Effector memory CD8-positive, alpha-beta T cell (primary cell): ENCODE measurements at regions not wholly inside any gene's neighbourhood (a gene's known extent, or its start where the extent isn't known, plus 50 kb on each side); places are given as distances from the start of the nearest gene placed in this dataset.

Experiments used
- ATAC-seq: fragments of 150-1000 bp; cut with Tn5 transposase; replicated peaks from 2 replicates; pipeline ENCODE4 v1.10.0; 2021; ENCODE audit warnings: mild to moderate bottlenecking, moderate library complexity
- DNase-seq, 3 experiments: peaks; one replicate each; pipeline ENCODE4 v3.0.0; 2021
- H3K27ac Mint-ChIP-seq, 2 donors: one replicate each; pipeline ENCODE4 v1.8.0; 2022; ENCODE audit warnings: mild to moderate bottlenecking in 2 of 2, mixed read lengths in 2 of 2, moderate library complexity in 2 of 2
- H3K27me3 Mint-ChIP-seq, 2 donors: one replicate each; pipeline ENCODE4 v1.8.0; 2022; ENCODE audit warnings: mixed read lengths in 2 of 2
- H3K36me3 Mint-ChIP-seq: one replicate; pipeline ENCODE4 v1.8.0; 2022; ENCODE audit warnings: mild to moderate bottlenecking, moderate library complexity, mixed read lengths; ENCODE audit not compliant: insufficient read depth
- H3K4me1 Mint-ChIP-seq, 2 donors: one replicate each; pipeline ENCODE4 v1.8.0; 2022; ENCODE audit warnings: low read depth in 2 of 2, mixed read lengths in 2 of 2
- H3K4me3 Mint-ChIP-seq, 2 donors: one replicate each; pipeline ENCODE4 v1.8.0; 2022; ENCODE audit warnings: mild to moderate bottlenecking in 2 of 2, mixed read lengths in 2 of 2, moderate library complexity in 2 of 2
- H3K9me3 Mint-ChIP-seq, 2 donors: one replicate each; pipeline ENCODE4 v1.8.0; 2022; ENCODE audit warnings: mixed read lengths in 2 of 2

DNA sequence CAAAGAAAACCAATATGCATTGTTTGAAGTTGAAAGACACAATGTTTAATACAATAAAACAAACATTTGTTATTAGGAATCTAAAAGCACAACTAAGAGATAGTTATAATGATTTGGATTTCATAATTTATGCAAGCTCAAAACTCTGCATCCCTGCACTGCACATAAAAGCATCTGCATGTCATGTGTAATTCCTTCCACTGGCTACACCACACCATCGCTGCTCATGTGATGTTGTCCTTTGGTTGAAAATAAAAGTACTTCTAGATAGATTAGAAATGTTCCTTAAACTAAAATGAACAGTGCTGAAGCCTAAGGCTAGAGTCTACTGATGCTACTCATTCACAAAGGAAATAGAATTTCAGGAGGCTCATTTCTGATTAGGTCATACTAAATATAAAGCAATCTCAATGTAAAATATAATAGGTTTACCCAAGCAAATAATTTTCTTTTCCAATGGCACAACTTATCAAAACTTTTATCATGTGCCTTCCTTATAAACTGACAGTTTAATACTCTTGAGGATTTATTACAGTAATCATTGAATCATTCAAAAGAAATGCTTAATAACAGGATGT lies 130.8 kb upstream of the DKK2 start:
- H3K36me3 Mint-ChIP-seq: no peaks in the 10 kb centered on the region
- no peak overlapping the region for H3K27ac Mint-ChIP-seq
- no peak overlapping the region for H3K4me3 Mint-ChIP-seq
- DNase-seq: no peak
- H3K27me3 Mint-ChIP-seq: no peaks in the 10 kb centered on the region
- peaks cover 8 to 10% of the 10 kb centered on the region in 2 donors for H3K9me3 Mint-ChIP-seq
- H3K4me1 Mint-ChIP-seq: no peaks in the 10 kb centered on the region
- ATAC-seq: no peak

DNA sequence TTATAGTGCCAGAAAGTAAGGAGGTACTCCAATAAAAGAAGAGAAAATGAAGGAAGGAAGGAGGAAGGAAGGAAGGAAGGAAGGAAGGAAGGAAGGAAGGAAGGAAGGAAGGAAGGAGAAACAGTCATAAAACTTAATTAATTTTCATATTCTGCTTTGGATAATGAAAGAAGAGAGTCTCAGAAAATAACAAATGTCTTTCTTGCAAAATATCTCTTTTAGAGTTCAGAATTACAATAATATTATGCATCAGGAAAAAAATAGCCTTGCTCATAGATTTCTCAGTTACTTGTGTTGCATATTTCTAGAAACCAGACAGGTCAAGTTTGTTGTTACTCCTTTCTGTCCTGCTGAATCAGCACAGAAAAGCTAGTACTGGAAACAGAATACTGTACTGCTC lies 130.1 kb upstream of the DKK2 start:
- Mint-ChIP-seq H3K27ac (no peak overlapping the region), H3K4me3 (no peak overlapping the region), H3K27me3 (no peaks in the 10 kb centered on the region), H3K4me1 (no peaks in the 10 kb centered on the region), H3K9me3 (peaks cover 8 to 10% of the 10 kb centered on the region in 2 donors), H3K36me3 (no peaks in the 10 kb centered on the region)
- DNase-seq (no peak), ATAC-seq (no peak)

DNA sequence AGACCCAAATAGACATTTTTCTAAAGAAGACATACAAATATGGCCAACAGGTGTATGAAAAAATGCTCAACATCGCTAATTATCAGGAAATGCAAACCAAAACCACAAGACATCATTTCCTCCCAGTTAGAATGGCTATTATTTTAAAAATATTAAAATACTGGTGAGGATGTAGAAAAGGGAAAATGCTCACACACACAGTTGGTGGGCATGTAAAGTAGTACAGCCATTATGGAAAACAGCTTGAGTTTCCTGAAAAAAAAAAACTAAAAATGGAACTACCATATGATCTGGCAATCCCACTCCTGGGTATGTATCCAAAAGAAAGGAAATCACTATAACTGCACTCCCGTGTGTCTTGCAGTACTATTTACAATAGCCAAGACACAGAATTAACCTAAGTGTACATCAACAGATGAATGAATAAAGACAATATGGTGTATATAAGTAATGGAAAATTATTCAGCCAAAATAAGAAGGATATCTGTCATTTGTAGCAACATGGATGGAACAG lies 128.9 kb upstream of the DKK2 start:
- H3K4me1 Mint-ChIP-seq: no peaks in the 10 kb centered on the region
- peaks cover 8 to 10% of the 10 kb centered on the region in 2 donors for H3K9me3 Mint-ChIP-seq
- no peak overlapping the region for H3K4me3 Mint-ChIP-seq
- H3K27ac Mint-ChIP-seq: no peak overlapping the region
- no peaks in the 10 kb centered on the region for H3K27me3 Mint-ChIP-seq
- ATAC-seq (no peak), DNase-seq (no peak)
- H3K36me3 Mint-ChIP-seq: no peaks in the 10 kb centered on the region

DNA sequence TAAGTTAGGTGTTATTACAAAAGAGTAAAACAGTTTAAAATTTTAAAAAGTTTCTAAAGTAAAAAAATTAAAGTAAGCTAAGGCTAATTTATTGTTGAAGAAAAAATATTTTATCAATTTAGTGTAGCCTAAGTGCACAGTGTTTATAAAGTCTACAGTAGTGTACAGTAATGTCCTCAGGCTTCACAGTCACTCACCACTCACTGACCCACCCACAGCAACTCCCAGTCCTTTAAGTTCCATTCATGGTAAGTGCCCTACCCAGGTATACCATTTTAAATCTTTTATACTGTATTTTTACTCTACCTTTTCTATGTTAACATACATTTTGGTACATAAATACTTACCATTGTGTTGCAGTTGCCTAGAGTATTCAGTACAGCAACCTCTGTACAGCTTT lies 120.3 kb upstream of the DKK2 start:
- Mint-ChIP-seq H3K4me3 (no peak overlapping the region), H3K4me1 (no peaks in the 10 kb centered on the region), H3K9me3 (peaks cover 0 to 6% of the 10 kb centered on the region in 2 donors), H3K27ac (no peak overlapping the region), H3K27me3 (no peaks in the 10 kb centered on the region), H3K36me3 (no peaks in the 10 kb centered on the region)
- ATAC-seq (no peak), DNase-seq (no peak)

DNA sequence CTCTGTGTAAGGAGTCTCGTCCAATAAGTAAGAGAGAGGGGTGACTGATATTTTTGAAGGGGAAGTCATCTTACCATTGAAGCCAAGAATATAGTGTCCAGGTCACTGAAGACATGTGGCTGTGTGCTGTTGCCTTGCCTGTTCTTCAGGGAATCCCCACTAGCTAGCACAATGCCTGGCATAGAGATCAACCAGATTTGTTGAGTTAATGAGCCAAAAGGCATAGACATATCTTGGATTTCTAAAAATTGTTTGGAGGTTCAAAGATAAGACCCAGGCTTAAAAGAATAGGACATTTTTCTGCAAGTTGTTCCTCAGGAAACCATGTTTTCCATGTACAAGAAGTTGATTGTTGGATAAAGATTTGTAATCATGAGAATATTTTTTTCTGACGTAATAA lies 119.3 kb upstream of the DKK2 start:
- no peak overlapping the region for H3K4me3 Mint-ChIP-seq
- no peaks in the 10 kb centered on the region for H3K36me3 Mint-ChIP-seq
- H3K9me3 Mint-ChIP-seq: peaks cover 0 to 6% of the 10 kb centered on the region in 2 donors
- H3K27me3 Mint-ChIP-seq: no peaks in the 10 kb centered on the region
- DNase-seq: no peak
- ATAC-seq: no peak
- H3K27ac Mint-ChIP-seq: no peak overlapping the region
- H3K4me1 Mint-ChIP-seq: no peaks in the 10 kb centered on the region

DNA sequence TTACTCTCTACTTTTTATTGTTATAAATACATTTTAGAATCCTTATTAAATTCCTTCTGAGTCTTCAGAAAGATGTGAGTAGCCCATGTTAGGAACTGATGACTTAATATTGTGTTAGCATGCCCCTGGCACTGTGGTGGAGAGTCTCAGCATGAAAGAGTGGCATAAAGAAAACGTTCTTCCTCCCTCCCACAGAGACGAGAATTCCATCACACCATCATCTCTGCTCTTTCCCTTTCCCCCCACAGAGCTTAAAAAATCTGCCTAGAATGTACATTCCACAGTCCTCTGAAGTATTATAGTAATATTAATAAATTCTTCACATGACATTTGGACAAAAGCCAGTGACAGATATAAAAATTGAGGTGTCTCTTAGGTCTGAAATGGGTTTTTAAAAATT lies 117.8 kb upstream of the DKK2 start:
- Mint-ChIP-seq H3K36me3 (no peaks in the 10 kb centered on the region), H3K4me1 (no peaks in the 10 kb centered on the region), H3K9me3 (peaks cover 0 to 6% of the 10 kb centered on the region in 2 donors), H3K27me3 (no peaks in the 10 kb centered on the region), H3K4me3 (no peak overlapping the region), H3K27ac (no peak overlapping the region)
- no peak for ATAC-seq
- no peak for DNase-seq

DNA sequence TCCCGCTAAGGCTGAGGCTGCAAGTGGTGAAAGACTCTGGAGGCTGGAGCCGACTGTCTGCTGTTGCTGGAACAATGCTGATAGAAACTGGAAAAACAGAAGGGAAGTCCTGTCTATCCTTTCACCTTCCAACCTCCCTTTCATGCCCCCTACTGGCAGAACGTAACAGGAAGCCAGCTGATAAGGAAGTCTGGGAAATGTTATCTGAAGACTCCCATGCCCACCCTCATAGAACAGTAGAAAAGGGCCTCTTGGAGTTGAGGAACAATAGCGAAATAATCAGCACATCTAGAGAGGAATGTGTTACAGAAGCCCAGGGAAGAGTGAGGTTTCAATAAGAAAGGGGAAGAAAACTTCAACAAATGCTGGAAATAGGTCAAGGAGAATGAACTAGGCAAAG lies 117.1 kb upstream of the DKK2 start:
- no peak overlapping the region for H3K27ac Mint-ChIP-seq

DNA sequence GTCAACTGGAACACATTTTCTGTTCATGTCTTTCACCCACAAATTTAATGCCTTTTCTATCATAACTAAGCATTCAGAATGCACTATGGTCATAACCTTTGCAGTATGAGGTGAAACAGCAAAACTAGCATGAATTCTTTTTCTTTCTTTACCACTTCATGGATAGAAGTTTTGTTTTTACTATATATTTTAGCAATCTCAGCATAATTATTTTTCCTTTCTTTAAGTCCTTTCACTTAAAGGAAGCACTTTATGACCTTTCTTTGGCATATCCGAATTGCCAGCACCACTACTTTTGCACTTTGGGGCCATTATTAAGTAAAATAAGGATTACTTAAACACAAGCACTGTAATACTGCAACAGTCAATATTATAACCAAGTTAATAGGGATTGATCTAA lies 115.1 kb upstream of the DKK2 start:
- H3K9me3 Mint-ChIP-seq: peaks cover 0 to 6% of the 10 kb centered on the region in 2 donors
- no peak overlapping the region for H3K4me3 Mint-ChIP-seq
- DNase-seq (no peak), ATAC-seq (no peak)
- no peaks in the 10 kb centered on the region for H3K27me3 Mint-ChIP-seq
- H3K36me3 Mint-ChIP-seq: no peaks in the 10 kb centered on the region
- no peak overlapping the region for H3K27ac Mint-ChIP-seq
- no peaks in the 10 kb centered on the region for H3K4me1 Mint-ChIP-seq

More for the DNA sequence above, 117.1 kb upstream of the DKK2 start:
- no peak for DNase-seq
- no peaks in the 10 kb centered on the region for H3K27me3 Mint-ChIP-seq
- peaks cover 0 to 6% of the 10 kb centered on the region in 2 donors for H3K9me3 Mint-ChIP-seq
- no peak overlapping the region for H3K4me3 Mint-ChIP-seq
- no peaks in the 10 kb centered on the region for H3K36me3 Mint-ChIP-seq
- H3K4me1 Mint-ChIP-seq: no peaks in the 10 kb centered on the region
- no peak for ATAC-seq

DNA sequence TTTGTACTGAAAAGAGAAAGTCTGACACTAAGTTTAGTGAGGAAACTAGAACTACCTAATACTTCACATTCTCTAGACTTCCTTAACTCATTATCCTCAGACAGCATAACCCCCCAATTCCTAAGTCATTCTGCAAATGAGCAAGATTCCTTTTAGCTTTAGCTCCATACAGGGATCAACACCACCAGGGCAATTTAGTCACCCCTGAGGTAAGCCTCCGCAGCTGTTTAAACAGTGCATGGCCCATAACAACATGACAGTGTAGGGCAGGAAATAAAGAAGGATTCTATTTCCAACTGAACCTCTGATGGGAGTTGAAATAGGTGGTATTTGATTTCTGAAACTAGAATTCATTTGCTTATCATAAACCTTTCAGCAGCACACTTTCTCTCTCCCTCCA lies 112.8 kb upstream of the DKK2 start:
- no peak for DNase-seq
- peaks cover 0 to 6% of the 10 kb centered on the region in 2 donors for H3K9me3 Mint-ChIP-seq
- ATAC-seq: no peak
- H3K27ac Mint-ChIP-seq: no peak overlapping the region
- H3K36me3 Mint-ChIP-seq: no peaks in the 10 kb centered on the region
- H3K27me3 Mint-ChIP-seq: no peaks in the 10 kb centered on the region
- H3K4me3 Mint-ChIP-seq: no peak overlapping the region
- no peaks in the 10 kb centered on the region for H3K4me1 Mint-ChIP-seq

DNA sequence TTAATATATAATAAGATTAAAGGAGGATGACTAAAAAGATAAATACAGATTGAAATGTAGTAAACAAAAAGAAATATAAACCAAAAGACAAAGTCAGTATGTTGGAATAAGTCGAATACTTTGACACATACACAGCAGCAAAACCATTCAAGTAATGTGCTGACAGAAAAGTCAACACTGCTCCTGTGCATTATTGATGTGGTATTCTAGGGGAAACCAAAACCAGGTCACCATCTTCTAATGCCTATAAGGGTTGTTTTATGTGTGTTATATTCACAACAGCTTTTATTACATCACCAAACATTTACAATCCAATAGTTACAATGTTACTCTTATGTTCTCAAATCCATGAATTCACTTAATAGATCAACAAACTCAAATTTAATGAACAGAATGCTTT lies 111.8 kb upstream of the DKK2 start:
- no peak for DNase-seq
- Mint-ChIP-seq H3K4me3 (no peak overlapping the region), H3K27me3 (no peaks in the 10 kb centered on the region), H3K36me3 (no peaks in the 10 kb centered on the region), H3K4me1 (no peaks in the 10 kb centered on the region), H3K9me3 (peaks cover 0 to 6% of the 10 kb centered on the region in 2 donors), H3K27ac (no peak overlapping the region)
- ATAC-seq: peak; percentile 87

DNA sequence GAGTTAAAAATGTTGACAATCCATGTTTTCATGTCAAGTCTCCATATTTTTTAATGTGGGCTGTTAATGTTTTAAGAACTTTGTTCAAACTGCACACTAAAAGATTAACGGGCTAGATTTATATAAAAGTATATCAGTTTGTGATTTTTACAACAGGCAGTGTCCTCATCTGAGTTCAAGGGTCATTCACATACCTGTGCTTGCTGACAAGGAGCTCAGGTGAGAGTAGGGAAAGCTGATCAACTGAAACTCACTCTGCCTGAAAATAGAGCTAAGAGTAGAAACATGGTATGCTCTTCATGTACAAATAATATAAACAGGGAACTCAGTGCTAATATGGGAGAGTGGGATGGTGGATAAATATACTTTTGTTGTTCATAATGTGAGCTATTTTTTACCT lies 102.3 kb upstream of the DKK2 start:
- no peaks in the 10 kb centered on the region for H3K4me1 Mint-ChIP-seq
- H3K9me3 Mint-ChIP-seq: peaks cover 0 to 5% of the 10 kb centered on the region in 2 donors
- no peaks in the 10 kb centered on the region for H3K27me3 Mint-ChIP-seq
- H3K36me3 Mint-ChIP-seq: no peaks in the 10 kb centered on the region
- no peak overlapping the region for H3K4me3 Mint-ChIP-seq
- DNase-seq: no peak
- no peak for ATAC-seq
- H3K27ac Mint-ChIP-seq: no peak overlapping the region

DNA sequence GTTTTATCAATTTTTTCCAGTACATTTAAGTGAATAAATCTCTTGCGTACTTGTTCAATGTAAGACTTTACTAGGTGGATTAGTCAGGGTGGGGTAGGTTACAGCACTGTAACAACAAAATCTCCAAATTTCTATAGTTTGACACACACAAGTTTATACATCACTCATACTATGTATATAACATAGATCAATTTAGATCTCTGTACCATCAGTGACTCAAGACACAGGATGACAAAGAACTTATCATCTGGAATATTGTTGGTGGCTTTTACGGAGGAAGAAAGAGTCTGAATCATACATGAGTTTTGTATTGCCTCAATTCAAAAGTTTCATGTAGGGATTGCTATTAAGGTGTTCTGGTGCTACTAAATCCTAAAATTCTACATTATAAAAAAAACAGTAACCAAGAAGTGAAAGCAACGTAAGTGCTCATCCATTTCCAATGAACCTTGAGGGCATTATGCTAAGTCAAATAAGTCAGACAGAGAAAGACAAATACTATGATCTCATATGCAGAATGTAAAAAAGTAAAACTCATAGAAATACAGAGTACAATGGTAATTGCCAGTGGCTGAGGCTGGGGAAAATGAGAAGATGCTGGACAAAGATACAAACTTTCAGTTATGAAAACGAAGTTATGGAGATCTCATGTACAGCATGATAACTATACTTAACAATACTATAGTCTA lies 98.0 kb upstream of the DKK2 start:
- no peaks in the 10 kb centered on the region for H3K36me3 Mint-ChIP-seq
- no peak for ATAC-seq
- no peak overlapping the region for H3K27ac Mint-ChIP-seq
- H3K4me1 Mint-ChIP-seq: no peaks in the 10 kb centered on the region
- DNase-seq: no peak
- peaks cover 0 to 3% of the 10 kb centered on the region in 2 donors for H3K9me3 Mint-ChIP-seq
- H3K4me3 Mint-ChIP-seq: no peak overlapping the region
- H3K27me3 Mint-ChIP-seq: no peaks in the 10 kb centered on the region

DNA sequence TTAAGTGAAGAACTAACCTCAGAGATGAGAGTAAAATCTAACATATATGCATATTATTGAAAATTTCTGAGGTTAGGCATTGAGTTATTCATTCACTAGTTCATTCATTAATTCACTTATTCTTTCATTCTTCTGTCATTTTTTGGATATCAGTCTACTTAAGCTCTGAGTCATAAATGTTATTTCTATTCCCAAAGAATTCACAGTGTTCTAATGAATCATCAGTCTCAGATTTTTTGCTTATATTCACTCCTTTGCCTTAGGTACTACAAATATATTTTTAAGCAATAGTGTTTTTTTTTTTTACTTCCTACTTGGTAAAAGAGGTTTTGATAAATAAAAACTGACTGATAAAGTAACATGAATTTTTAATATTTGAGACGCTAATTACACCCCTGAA lies 95.2 kb upstream of the DKK2 start:
- no peaks in the 10 kb centered on the region for H3K27me3 Mint-ChIP-seq
- no peak overlapping the region for H3K27ac Mint-ChIP-seq
- no peaks in the 10 kb centered on the region for H3K36me3 Mint-ChIP-seq
- H3K4me1 Mint-ChIP-seq: no peaks in the 10 kb centered on the region
- no peaks in the 10 kb centered on the region for H3K9me3 Mint-ChIP-seq
- no peak overlapping the region for H3K4me3 Mint-ChIP-seq
- ATAC-seq (no peak), DNase-seq (no peak)

DNA sequence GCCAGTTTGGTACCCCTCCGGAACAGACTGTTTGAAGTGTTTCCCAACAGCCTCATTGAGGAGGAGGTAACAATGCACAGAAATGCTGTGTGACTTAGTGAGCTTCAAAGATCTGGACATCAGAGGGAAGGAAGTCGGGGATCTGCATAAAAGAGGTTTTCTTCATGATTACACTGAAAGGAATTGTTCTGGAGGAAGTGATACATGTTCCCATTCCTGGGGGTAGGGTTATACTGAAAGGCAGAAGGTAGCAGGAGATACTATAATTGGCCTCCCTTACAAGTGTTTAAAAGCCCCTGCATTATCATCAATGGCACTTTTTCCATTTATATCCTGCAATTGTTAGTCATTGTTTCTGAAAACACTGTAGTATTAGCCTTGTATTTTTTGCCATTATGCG lies 94.0 kb upstream of the DKK2 start:
- no peaks in the 10 kb centered on the region for H3K27me3 Mint-ChIP-seq
- H3K36me3 Mint-ChIP-seq: no peaks in the 10 kb centered on the region
- ATAC-seq: no peak
- H3K4me1 Mint-ChIP-seq: no peaks in the 10 kb centered on the region
- no peak for DNase-seq
- no peak overlapping the region for H3K27ac Mint-ChIP-seq
- no peaks in the 10 kb centered on the region for H3K9me3 Mint-ChIP-seq
- no peak overlapping the region for H3K4me3 Mint-ChIP-seq
